ENCODE measurements at regions not wholly inside any gene's neighbourhood (a gene's known extent, or its start where the extent isn't known, plus 50 kb on each side); places are given as distances from the start of the nearest gene placed in this dataset.

- TF ChIP-seq CTCF (IDR thresholded peaks at IDR 0.05 in 4 of 5, conservative IDR thresholded peaks at IDR 0.05 in 1 of 5), result no peak
- no peak for TF ChIP-seq POLR2A (IDR thresholded peaks at IDR 0.05)
Measured at GRCh38 chr16:5758281-5758680, 660.7 kb upstream of the EEF2KMT start.
